H9 (cell line): ENCODE measurements at regions not wholly inside any gene's neighbourhood (a gene's known extent, or its start where the extent isn't known, plus 50 kb on each side); places are given as distances from the start of the nearest gene placed in this dataset.

Experiments
- DNase-seq: peaks from one replicate; pipeline ENCODE4 v3.0.0-alpha.2; 2017
- H2AFZ ChIP-seq: one replicate; pipeline ENCODE4 v1.6.1; 2013; ENCODE audit warnings: mild to moderate bottlenecking, low read length, control low read depth, moderate library complexity
- H2AK5ac ChIP-seq: 2 replicates; pipeline ENCODE4 v1.6.1; 2013; ENCODE audit warnings: low read length, control low read depth, mixed read lengths; ENCODE audit not compliant: insufficient read length
- H2BK120ac ChIP-seq: one replicate; pipeline ENCODE4 v1.6.1; 2013; ENCODE audit warnings: low read depth, mild to moderate bottlenecking, low read length, control low read depth, inconsistent platforms; ENCODE audit not compliant: poor library complexity, severe bottlenecking
- H2BK12ac ChIP-seq: 2 replicates; pipeline ENCODE4 v1.6.1; 2013; ENCODE audit warnings: low read length, control low read depth, mixed read lengths, low read depth; ENCODE audit not compliant: insufficient read length
- H2BK15ac ChIP-seq: 2 replicates; pipeline ENCODE4 v1.6.1; 2013; ENCODE audit warnings: low read depth, low read length, control low read depth
- H2BK20ac ChIP-seq: one replicate; pipeline ENCODE4 v1.6.1; 2013; ENCODE audit warnings: low read depth, mild to moderate bottlenecking, low read length, control low read depth, inconsistent platforms; ENCODE audit not compliant: poor library complexity, severe bottlenecking
- H2BK5ac ChIP-seq: 2 replicates; pipeline ENCODE4 v1.6.1; 2013; ENCODE audit warnings: low read length, control low read depth, mixed read lengths; ENCODE audit not compliant: insufficient read length
- H3K14ac ChIP-seq: 2 replicates; pipeline ENCODE4 v1.6.1; 2013; ENCODE audit warnings: low read length, control low read depth; ENCODE audit not compliant: insufficient read depth
- H3K18ac ChIP-seq: 2 replicates; pipeline ENCODE4 v1.6.1; 2013; ENCODE audit warnings: low read depth, mild to moderate bottlenecking, mixed read lengths, low read length, control low read depth; ENCODE audit not compliant: insufficient read length
- H3K23ac ChIP-seq: 2 replicates; pipeline ENCODE4 v1.6.1; 2013; ENCODE audit warnings: low read length, control low read depth, mixed read lengths, low read depth; ENCODE audit not compliant: insufficient read length
- H3K23me2 ChIP-seq: 2 replicates; pipeline ENCODE4 v1.6.1; 2013; ENCODE audit warnings: low read depth, mild to moderate bottlenecking, mixed read lengths, low read length, control low read depth; ENCODE audit not compliant: insufficient read length, poor library complexity, severe bottlenecking
- H3K27ac ChIP-seq: 2 replicates; pipeline ENCODE4 v1.5.1; 2013; ENCODE audit warnings: low read length, control low read depth, mixed read lengths, low read depth; ENCODE audit not compliant: insufficient read length
- H3K27me3 ChIP-seq: 2 replicates; pipeline ENCODE4 v1.6.1; 2013; ENCODE audit warnings: low read length, control low read depth, inconsistent platforms; ENCODE audit not compliant: insufficient read depth
- H3K4ac ChIP-seq: 2 replicates; pipeline ENCODE4 v1.6.1; 2013; ENCODE audit warnings: low read depth, mild to moderate bottlenecking, control low read depth, inconsistent platforms, low read length, moderate library complexity
- H3K4me1 ChIP-seq: 2 replicates; pipeline ENCODE4 v1.6.1; 2013; ENCODE audit warnings: low read length, control low read depth, inconsistent platforms; ENCODE audit not compliant: insufficient read depth
- H3K4me2 ChIP-seq: 2 replicates; pipeline ENCODE4 v1.6.1; 2013; ENCODE audit warnings: low read length, control low read depth, mixed read lengths; ENCODE audit not compliant: insufficient read length, insufficient read depth
- H3K56ac ChIP-seq: 2 replicates; pipeline ENCODE4 v1.6.1; 2013; ENCODE audit warnings: low read depth, mild to moderate bottlenecking, mixed read lengths, low read length, control low read depth; ENCODE audit not compliant: insufficient read length
- H3K79me1 ChIP-seq: 2 replicates; pipeline ENCODE4 v1.6.1; 2013; ENCODE audit warnings: low read depth, mild to moderate bottlenecking, moderate library complexity, low read length, control low read depth, inconsistent platforms; ENCODE audit not compliant: insufficient read depth, poor library complexity, severe bottlenecking
- H3K79me2 ChIP-seq: 2 replicates; pipeline ENCODE4 v1.6.1; 2013; ENCODE audit warnings: low read length, control low read depth, inconsistent platforms; ENCODE audit not compliant: insufficient read depth
- H3K9ac ChIP-seq: 2 replicates; pipeline ENCODE4 v1.6.1; 2013; ENCODE audit warnings: low read length, control low read depth, mixed read lengths; ENCODE audit not compliant: insufficient read length; ENCODE audit errors: extremely low read depth
- H3K9me3 ChIP-seq: one replicate; pipeline ENCODE4 v1.6.1; 2013; ENCODE audit warnings: low read depth, low read length, inconsistent platforms; ENCODE audit not compliant: control insufficient read depth
- H3T11ph ChIP-seq: one replicate; pipeline ENCODE4 v1.6.1; 2013; ENCODE audit warnings: mild to moderate bottlenecking, low read length, control low read depth, inconsistent platforms
- H4K20me1 ChIP-seq: one replicate; pipeline ENCODE4 v1.6.1; 2013; ENCODE audit not compliant: control insufficient read depth, insufficient read length, insufficient read depth
- H4K5ac ChIP-seq: 2 replicates; pipeline ENCODE4 v1.6.1; 2013; ENCODE audit warnings: low read depth, mild to moderate bottlenecking, mixed read lengths, low read length, control low read depth; ENCODE audit not compliant: insufficient read length
- H4K8ac ChIP-seq: replicated peaks from 2 replicates; pipeline ENCODE4 v1.6.1; 2013; ENCODE audit warnings: low read length, control low read depth, mixed read lengths, low read depth; ENCODE audit not compliant: insufficient read length
- H4K91ac ChIP-seq: 2 replicates; pipeline ENCODE4 v1.6.1; 2013; ENCODE audit warnings: low read depth, mild to moderate bottlenecking, moderate library complexity, mixed read lengths, low read length, control low read depth; ENCODE audit not compliant: insufficient read length
- H3K27ac Mint-ChIP-seq, 3 experiments: 2 replicates in 2 of 3; 3 replicates in 1 of 3; pipeline ENCODE4 v1.8.0; 2020 to 2021; ENCODE audit warnings: mixed read lengths in 3 of 3, mild to moderate bottlenecking in 1 of 3, moderate library complexity in 1 of 3
- H3K27me3 Mint-ChIP-seq: 2 replicates; pipeline ENCODE4 v1.8.0; 2021; ENCODE audit warnings: low read depth, mild to moderate bottlenecking, moderate library complexity, mixed read lengths
- H3K36me3 Mint-ChIP-seq, 3 experiments: 2 replicates in 2 of 3; 3 replicates in 1 of 3; pipeline ENCODE4 v1.8.0; 2020 to 2021; ENCODE audit warnings: low read depth in 3 of 3, mixed read lengths in 3 of 3; ENCODE audit not compliant: insufficient read depth in 1 of 3
- H3K4me1 Mint-ChIP-seq, 2 experiments: 2 replicates each; pipeline ENCODE4 v1.8.0; 2020; ENCODE audit warnings: mixed read lengths in 2 of 2
- H3K4me3 Mint-ChIP-seq, 2 experiments: 2 replicates in 1 of 2; 3 replicates in 1 of 2; pipeline ENCODE4 v1.8.0; 2020 to 2021; ENCODE audit warnings: mild to moderate bottlenecking in 2 of 2, mixed read lengths in 2 of 2, moderate library complexity in 1 of 2
- H3K9me3 Mint-ChIP-seq, 2 experiments: 2 replicates in 1 of 2; 3 replicates in 1 of 2; pipeline ENCODE4 v1.8.0; 2020; ENCODE audit warnings: mild to moderate bottlenecking in 2 of 2, mixed read lengths in 2 of 2, moderate library complexity in 1 of 2
- TF ChIP-seq, protein P1 (sequence below): fragments of 200-600 bp; sonication (generic); conservative IDR thresholded peaks from 3 replicates; pipeline ENCODE4 v1.8.0; 2021; ENCODE audit warnings: antibody characterized with exemption, mild to moderate bottlenecking

GRCh38 chr1:96290801-96291200 is 430.8 kb upstream of the PTBP2 start:
- H2BK5ac ChIP-seq, result no peak overlapping the region
- no peak overlapping the region for H2BK15ac ChIP-seq
- H3K23me2 ChIP-seq, result no peaks in the 10 kb centered on the region
- no peak overlapping the region for H3K9ac ChIP-seq
- no peak overlapping the region for H3K27ac ChIP-seq
- no peaks in the 10 kb centered on the region for H3K27me3 ChIP-seq
- no peaks in the 10 kb centered on the region for H3K27me3 Mint-ChIP-seq
- H4K91ac ChIP-seq, result no peak overlapping the region
- no peak overlapping the region for H2AK5ac ChIP-seq
- H3K4me1 ChIP-seq, result no peaks in the 10 kb centered on the region
- no peak overlapping the region for H4K5ac ChIP-seq
- H3K14ac ChIP-seq, result no peak overlapping the region
- H3K4me1 Mint-ChIP-seq, result peaks cover 32 to 35% of the 10 kb centered on the region in 2 experiments
- DNase-seq, result no peak
- no peak overlapping the region for H3K27ac Mint-ChIP-seq
- no peaks in the 10 kb centered on the region for H3K79me2 ChIP-seq
- H3T11ph ChIP-seq, result no peak overlapping the region
- no peak overlapping the region for H3K18ac ChIP-seq
- TF ChIP-seq, protein P1, sequence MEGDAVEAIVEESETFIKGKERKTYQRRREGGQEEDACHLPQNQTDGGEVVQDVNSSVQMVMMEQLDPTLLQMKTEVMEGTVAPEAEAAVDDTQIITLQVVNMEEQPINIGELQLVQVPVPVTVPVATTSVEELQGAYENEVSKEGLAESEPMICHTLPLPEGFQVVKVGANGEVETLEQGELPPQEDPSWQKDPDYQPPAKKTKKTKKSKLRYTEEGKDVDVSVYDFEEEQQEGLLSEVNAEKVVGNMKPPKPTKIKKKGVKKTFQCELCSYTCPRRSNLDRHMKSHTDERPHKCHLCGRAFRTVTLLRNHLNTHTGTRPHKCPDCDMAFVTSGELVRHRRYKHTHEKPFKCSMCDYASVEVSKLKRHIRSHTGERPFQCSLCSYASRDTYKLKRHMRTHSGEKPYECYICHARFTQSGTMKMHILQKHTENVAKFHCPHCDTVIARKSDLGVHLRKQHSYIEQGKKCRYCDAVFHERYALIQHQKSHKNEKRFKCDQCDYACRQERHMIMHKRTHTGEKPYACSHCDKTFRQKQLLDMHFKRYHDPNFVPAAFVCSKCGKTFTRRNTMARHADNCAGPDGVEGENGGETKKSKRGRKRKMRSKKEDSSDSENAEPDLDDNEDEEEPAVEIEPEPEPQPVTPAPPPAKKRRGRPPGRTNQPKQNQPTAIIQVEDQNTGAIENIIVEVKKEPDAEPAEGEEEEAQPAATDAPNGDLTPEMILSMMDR, result no peak
- H2AFZ ChIP-seq, result no peak overlapping the region
- H3K79me1 ChIP-seq, result no peaks in the 10 kb centered on the region
- H3K36me3 Mint-ChIP-seq, result peaks cover 16 to 28% (median 20%) of the 10 kb centered on the region in 3 experiments
- no peak overlapping the region for H2BK120ac ChIP-seq
- H3K9me3 ChIP-seq, result no peaks in the 10 kb centered on the region
- H3K4me2 ChIP-seq, result no peak overlapping the region
- no peak overlapping the region for H2BK20ac ChIP-seq
- no peak overlapping the region for H3K23ac ChIP-seq
- H4K8ac ChIP-seq, result no peak overlapping the region
- H3K4ac ChIP-seq, result no peak overlapping the region
- H3K9me3 Mint-ChIP-seq, result peaks cover 23 to 25% of the 10 kb centered on the region in 2 experiments
- no peak overlapping the region for H2BK12ac ChIP-seq
- no peaks in the 10 kb centered on the region for H4K20me1 ChIP-seq
- H3K4me3 Mint-ChIP-seq, result no peak overlapping the region
- no peak overlapping the region for H3K56ac ChIP-seq
